SU-DHL-6 (cell line): ENCODE measurements at regions not wholly inside any gene's neighbourhood (a gene's known extent, or its start where the extent isn't known, plus 50 kb on each side); places are given as distances from the start of the nearest gene placed in this dataset.

Experiments used
- H2AFZ ChIP-seq: fragments of 200-600 bp; sonication (generic); 2 replicates; pipeline ENCODE4 v1.6.1; 2014; ENCODE audit warnings: low read depth, mild to moderate bottlenecking, moderate library complexity, mixed read lengths, antibody characterized with exemption, low read length; ENCODE audit not compliant: severe bottlenecking
- H3F3A ChIP-seq: fragments of 200-600 bp; shearing (Covaris generic); 2 replicates; pipeline ENCODE4 v1.6.0; 2016; ENCODE audit warnings: antibody characterized with exemption, mild to moderate bottlenecking; ENCODE audit not compliant: insufficient read depth
- H3K27ac ChIP-seq: fragments of 200-600 bp; sonication (generic); 2 replicates; pipeline ENCODE4 v1.5.1; 2016; ENCODE audit warnings: low read depth, mild to moderate bottlenecking, low read length, moderate library complexity, mixed read lengths
- H3K27me3 ChIP-seq: fragments of 200-600 bp; sonication (generic), shearing (Covaris generic); 2 replicates; pipeline ENCODE4 v1.6.0; 2014; ENCODE audit warnings: mild to moderate bottlenecking, low read length
- H3K36me3 ChIP-seq: fragments of 200-600 bp; sonication (generic); 2 replicates; pipeline ENCODE4 v1.6.1; 2014; ENCODE audit warnings: mild to moderate bottlenecking, low read length, mixed read lengths
- H3K4me2 ChIP-seq: fragments of 300-600, 200-600 bp; shearing (Covaris generic), sonication (generic); 2 replicates; pipeline ENCODE4 v1.6.0; 2014; ENCODE audit warnings: low read length, low read depth, mild to moderate bottlenecking; ENCODE audit not compliant: poor library complexity, severe bottlenecking
- H3K4me3 ChIP-seq: fragments of 200-600 bp; sonication (generic); 2 replicates; pipeline ENCODE4 v1.5.1; 2014; ENCODE audit warnings: antibody characterized with exemption, low read length, mild to moderate bottlenecking, mixed read lengths; ENCODE audit not compliant: insufficient read depth, poor library complexity, severe bottlenecking
- H3K79me2 ChIP-seq: fragments of 200-600 bp; sonication (generic); 2 replicates; pipeline ENCODE4 v1.6.1; 2014; ENCODE audit warnings: mild to moderate bottlenecking, low read length, moderate library complexity; ENCODE audit not compliant: insufficient read depth
- H3K9ac ChIP-seq: fragments of 200-600 bp; sonication (generic); 2 replicates; pipeline ENCODE4 v1.7.0; 2014; ENCODE audit warnings: mild to moderate bottlenecking, low read length
- H3K9me2 ChIP-seq: fragments of 200-600 bp; sonication (generic); replicated peaks from 2 replicates; pipeline ENCODE4 v1.6.1; 2014; ENCODE audit warnings: low read length; ENCODE audit not compliant: insufficient read depth
- H3K9me3 ChIP-seq: fragments of 200-600 bp; sonication (generic); 2 replicates; pipeline ENCODE4 v1.6.1; 2014; ENCODE audit warnings: low read length, mixed read lengths; ENCODE audit not compliant: insufficient read depth
- H4K20me1 ChIP-seq: fragments of 200-600 bp; sonication (generic); 2 replicates; pipeline ENCODE4 v1.6.1; 2014; ENCODE audit warnings: low read depth, mild to moderate bottlenecking, antibody characterized with exemption, low read length, moderate library complexity, mixed read lengths
- EZH2phosphoT487 ChIP-seq: fragments of 200-600 bp; sonication (generic), shearing (Covaris generic); conservative IDR thresholded peaks from 2 replicates; pipeline ENCODE4 v1.6.1; 2018; ENCODE audit warnings: mild to moderate bottlenecking, antibody characterized with exemption, low read length, moderate library complexity, mixed read lengths
- TF ChIP-seq, protein P1 (sequence below): fragments of 200-600 bp; sonication (generic); IDR thresholded peaks from one replicate; pipeline ENCODE4 v1.5.1; 2017; ENCODE audit warnings: antibody characterized with exemption, mild to moderate bottlenecking, low read length, moderate library complexity; ENCODE audit not compliant: insufficient read depth, poor library complexity, severe bottlenecking

- Histone ChIP-seq H3K9ac (no peak overlapping the region), H3K4me2 (no peak overlapping the region), H3F3A (no peaks in the 10 kb centered on the region), H3K36me3 (no peaks in the 10 kb centered on the region), H3K79me2 (no peaks in the 10 kb centered on the region), H4K20me1 (no peaks in the 10 kb centered on the region), H3K9me3 (no peaks in the 10 kb centered on the region), H3K27me3 (no peaks in the 10 kb centered on the region), H2AFZ (no peak overlapping the region), H3K27ac (no peak overlapping the region), H3K9me2 (no peaks in the 10 kb centered on the region), H3K4me3 (no peak overlapping the region)
- TF ChIP-seq EZH2phosphoT487, result no peak
- TF ChIP-seq, protein P1, sequence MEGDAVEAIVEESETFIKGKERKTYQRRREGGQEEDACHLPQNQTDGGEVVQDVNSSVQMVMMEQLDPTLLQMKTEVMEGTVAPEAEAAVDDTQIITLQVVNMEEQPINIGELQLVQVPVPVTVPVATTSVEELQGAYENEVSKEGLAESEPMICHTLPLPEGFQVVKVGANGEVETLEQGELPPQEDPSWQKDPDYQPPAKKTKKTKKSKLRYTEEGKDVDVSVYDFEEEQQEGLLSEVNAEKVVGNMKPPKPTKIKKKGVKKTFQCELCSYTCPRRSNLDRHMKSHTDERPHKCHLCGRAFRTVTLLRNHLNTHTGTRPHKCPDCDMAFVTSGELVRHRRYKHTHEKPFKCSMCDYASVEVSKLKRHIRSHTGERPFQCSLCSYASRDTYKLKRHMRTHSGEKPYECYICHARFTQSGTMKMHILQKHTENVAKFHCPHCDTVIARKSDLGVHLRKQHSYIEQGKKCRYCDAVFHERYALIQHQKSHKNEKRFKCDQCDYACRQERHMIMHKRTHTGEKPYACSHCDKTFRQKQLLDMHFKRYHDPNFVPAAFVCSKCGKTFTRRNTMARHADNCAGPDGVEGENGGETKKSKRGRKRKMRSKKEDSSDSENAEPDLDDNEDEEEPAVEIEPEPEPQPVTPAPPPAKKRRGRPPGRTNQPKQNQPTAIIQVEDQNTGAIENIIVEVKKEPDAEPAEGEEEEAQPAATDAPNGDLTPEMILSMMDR, result no peak
Measured at GRCh38 chr5:53257806-53258373, 148.3 kb upstream of the MOCS2 start.

DNA sequence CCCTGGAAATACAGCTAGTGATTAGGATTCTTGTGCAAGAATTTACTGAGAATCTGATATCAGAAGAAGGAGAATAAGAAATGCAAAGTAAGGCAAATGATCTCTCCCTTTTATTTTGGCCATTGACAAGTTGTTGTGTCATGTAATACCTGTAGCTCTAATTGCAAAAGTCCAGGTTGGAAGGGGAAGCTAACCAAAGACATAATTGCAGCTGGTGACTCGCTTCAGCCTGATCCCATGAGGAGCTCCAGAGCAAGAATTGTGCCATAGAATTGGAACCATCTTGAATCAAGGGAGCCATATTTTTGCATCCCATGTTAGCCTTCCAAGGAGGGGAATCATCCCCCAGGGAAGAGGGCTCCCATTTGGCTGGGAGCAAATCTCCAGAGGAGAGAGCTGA is 149.6 kb upstream of the MOCS2 start:
- H3K4me3 ChIP-seq, result no peak overlapping the region
- no peaks in the 10 kb centered on the region for H3K9me2 ChIP-seq
- no peak overlapping the region for H3K4me2 ChIP-seq
- no peak overlapping the region for H3K9ac ChIP-seq
- H3K36me3 ChIP-seq, result no peaks in the 10 kb centered on the region
- H4K20me1 ChIP-seq, result no peaks in the 10 kb centered on the region
- H3K27me3 ChIP-seq, result no peaks in the 10 kb centered on the region
- no peak for TF ChIP-seq EZH2phosphoT487
- TF ChIP-seq, protein P1, result no peak
- H2AFZ ChIP-seq, result no peak overlapping the region
- H3K79me2 ChIP-seq, result no peaks in the 10 kb centered on the region
- H3K27ac ChIP-seq, result no peak overlapping the region
- no peaks in the 10 kb centered on the region for H3K9me3 ChIP-seq
- H3F3A ChIP-seq, result no peaks in the 10 kb centered on the region

GRCh38 chr5:53260446-53260845 is 150.9 kb upstream of the MOCS2 start:
- H3K27me3 ChIP-seq, result no peaks in the 10 kb centered on the region
- H3K9me2 ChIP-seq, result no peaks in the 10 kb centered on the region
- no peak overlapping the region for H3K4me3 ChIP-seq
- no peaks in the 10 kb centered on the region for H3K9me3 ChIP-seq
- H2AFZ ChIP-seq, result no peak overlapping the region
- no peaks in the 10 kb centered on the region for H3K36me3 ChIP-seq
- no peak overlapping the region for H3K9ac ChIP-seq
- H3K4me2 ChIP-seq, result no peak overlapping the region
- H3K27ac ChIP-seq, result no peak overlapping the region
- H3K79me2 ChIP-seq, result no peaks in the 10 kb centered on the region
- no peaks in the 10 kb centered on the region for H3F3A ChIP-seq
- TF ChIP-seq, protein P1, result no peak
- TF ChIP-seq EZH2phosphoT487, result no peak
- H4K20me1 ChIP-seq, result no peaks in the 10 kb centered on the region

DNA sequence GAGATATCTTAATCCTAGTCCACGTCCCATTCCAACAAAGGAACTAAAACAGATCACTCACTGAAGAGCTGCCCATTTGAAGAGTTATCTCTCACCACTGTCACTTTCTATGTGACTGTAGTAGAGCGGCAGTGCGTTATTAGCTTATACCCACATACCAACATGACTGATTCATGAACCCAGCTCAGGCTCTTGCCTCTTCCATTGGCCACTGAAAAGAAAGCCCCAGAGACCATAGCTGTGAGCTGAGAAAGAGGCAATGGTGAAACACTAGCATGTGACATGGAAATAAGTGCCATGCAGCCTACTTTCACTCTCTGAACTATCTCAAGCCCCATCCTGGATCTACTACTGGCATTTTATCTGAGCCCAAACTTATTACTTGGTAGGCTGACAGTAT is 151.7 kb upstream of the MOCS2 start:
- Histone ChIP-seq H3K9me3 (no peaks in the 10 kb centered on the region), H3K9me2 (no peaks in the 10 kb centered on the region), H3K36me3 (no peaks in the 10 kb centered on the region), H3K79me2 (no peaks in the 10 kb centered on the region), H3K27ac (no peak overlapping the region), H3F3A (no peaks in the 10 kb centered on the region), H3K4me3 (no peak overlapping the region), H3K4me2 (no peak overlapping the region), H2AFZ (no peak overlapping the region), H4K20me1 (no peaks in the 10 kb centered on the region), H3K27me3 (no peaks in the 10 kb centered on the region), H3K9ac (no peak overlapping the region)
- TF ChIP-seq EZH2phosphoT487, result no peak
- TF ChIP-seq, protein P1, result no peak
